ENCODE measurements at regions not wholly inside any gene's neighbourhood (a gene's known extent, or its start where the extent isn't known, plus 50 kb on each side); places are given as distances from the start of the nearest gene placed in this dataset.

DNA sequence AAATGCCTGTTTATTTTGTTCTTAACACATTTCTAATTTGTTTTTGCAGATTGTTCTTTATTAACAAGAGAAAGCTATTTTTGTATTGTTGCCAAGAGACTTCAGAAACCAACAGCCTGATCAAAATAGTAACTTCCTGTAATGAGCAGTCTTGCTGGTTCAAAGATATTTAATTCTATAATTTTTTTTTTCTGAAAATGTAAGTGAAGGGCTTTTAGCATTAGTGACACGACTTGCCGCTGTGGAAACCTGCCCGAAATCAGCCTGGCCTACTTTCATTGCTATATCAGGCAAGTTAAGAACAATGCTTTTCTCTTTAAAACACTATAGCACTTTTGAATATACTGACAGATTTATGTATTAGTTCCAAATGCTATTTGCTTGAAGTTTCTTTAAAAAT is 374.3 kb downstream of the EFNB2 start:
- no peak overlapping the region for H3K4me3 ChIP-seq
- DNase-seq: peak; percentile 14
- in situ Hi-C loops (cut with MboI): no loop called here
- no peaks in the 10 kb centered on the region for H3K9me2 ChIP-seq (ENCODE audit: insufficient read depth)
- H3K4me1 ChIP-seq (ENCODE audit: insufficient read depth): peaks cover 20% of the 10 kb centered on the region
- H3K79me2 ChIP-seq (ENCODE audit: insufficient read depth): no peaks in the 10 kb centered on the region
- no peak for TF ChIP-seq EZH2 (IDR thresholded peaks at IDR 0.05; ENCODE audit: insufficient read depth, poor library complexity, severe bottlenecking)
- TF ChIP-seq EZH2phosphoT487 (IDR thresholded peaks at IDR 0.05; ENCODE audit: insufficient read depth, low read depth): no peak
- no peaks in the 10 kb centered on the region for H4K20me1 ChIP-seq (ENCODE audit: insufficient read depth)
- H3K9ac ChIP-seq: no peak overlapping the region
- WGBS, 2 experiments (ENCODE audit: low coverage in 1 of 2, low lambda C conversion rate in 2 of 2, missing lambda C conversion rate in 2 of 2): 40 to 44% methylated on average over 3 of the region's 3 CpGs
- no peak overlapping the region for H3K4me2 ChIP-seq (ENCODE audit: unreplicated experiment)
- no peaks in the 10 kb centered on the region for H3K27me3 ChIP-seq (replicated peaks; ENCODE audit: insufficient read depth)
- H3F3A ChIP-seq (ENCODE audit: insufficient read depth): peaks cover 10% of the 10 kb centered on the region; the same call in 1 of the 2 replicates
- no peaks in the 10 kb centered on the region for H3K36me3 ChIP-seq (ENCODE audit: low read depth)
- no peak overlapping the region; the same call in 1 of the 2 replicates for H2AFZ ChIP-seq
- no peaks in the 10 kb centered on the region for H3K9me3 ChIP-seq (ENCODE audit: low read depth)
- H3K27ac ChIP-seq: no peak overlapping the region

DNA sequence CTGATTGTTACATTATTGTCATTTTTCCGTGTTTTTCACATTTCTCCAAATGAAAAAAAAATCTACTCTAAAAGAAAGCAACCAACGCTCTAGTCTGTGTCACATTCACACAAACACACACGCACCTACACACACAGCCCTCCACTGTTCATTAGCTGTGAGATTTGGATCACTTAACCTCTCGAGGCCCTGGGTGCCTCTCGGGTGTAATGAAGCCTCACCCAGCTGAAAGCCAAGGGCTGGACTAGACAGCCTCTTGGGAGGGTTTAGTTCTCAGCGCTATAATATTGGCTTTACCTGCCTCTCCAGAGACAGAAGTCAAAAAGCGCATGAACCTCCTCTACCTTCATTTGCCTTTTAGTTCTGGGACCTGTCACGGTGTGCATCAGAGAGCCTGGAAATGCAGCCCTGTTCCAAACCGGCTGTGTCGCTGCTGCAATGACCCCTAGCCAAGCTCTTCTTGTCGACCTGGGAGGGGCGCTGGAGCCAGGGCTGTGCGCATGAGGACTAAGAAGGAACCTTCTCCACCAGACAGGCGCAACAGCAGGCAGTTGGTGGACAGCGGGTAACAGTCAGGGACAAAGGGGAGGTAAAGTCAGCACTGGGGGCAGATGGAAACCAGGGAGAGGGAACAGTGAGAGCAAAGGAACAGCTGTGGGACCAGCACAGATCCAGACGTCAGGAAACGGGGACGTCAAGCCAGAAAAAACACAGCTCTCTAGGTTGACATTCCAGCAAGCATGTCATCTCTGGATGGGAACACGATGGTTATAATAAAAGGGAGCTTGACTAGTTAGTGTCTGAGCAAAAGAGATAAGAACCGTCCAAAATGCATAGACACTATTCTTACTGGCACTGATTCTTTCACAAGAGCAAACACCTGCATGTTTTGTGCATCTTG is 375.9 kb downstream of the EFNB2 start:
- Histone ChIP-seq H3K9me3 (ENCODE audit: low read depth) (no peaks in the 10 kb centered on the region), H3K9ac (no peak overlapping the region), H3K4me2 (ENCODE audit: unreplicated experiment) (no peak overlapping the region), H3K9me2 (ENCODE audit: insufficient read depth) (no peaks in the 10 kb centered on the region), H3K79me2 (ENCODE audit: insufficient read depth) (no peaks in the 10 kb centered on the region), H3K27me3 (replicated peaks; ENCODE audit: insufficient read depth) (no peaks in the 10 kb centered on the region), H4K20me1 (ENCODE audit: insufficient read depth) (no peaks in the 10 kb centered on the region), H3K4me3 (no peak overlapping the region), H3K27ac (no peak overlapping the region), H3K4me1 (ENCODE audit: insufficient read depth) (peaks cover 33% of the 10 kb centered on the region), H3K36me3 (ENCODE audit: low read depth) (no peaks in the 10 kb centered on the region), H2AFZ (no peak overlapping the region), H3F3A (ENCODE audit: insufficient read depth) (peaks cover 20% of the 10 kb centered on the region)
- DNase-seq: no peak
- TF ChIP-seq EZH2 (IDR thresholded peaks at IDR 0.05; ENCODE audit: insufficient read depth, poor library complexity, severe bottlenecking) (no peak), EZH2phosphoT487 (IDR thresholded peaks at IDR 0.05; ENCODE audit: insufficient read depth, low read depth) (no peak)
- in situ Hi-C loops (cut with MboI): no loop called here
- 89 to 90% methylated on average over 20 of the region's 20 CpGs for WGBS, 2 experiments (ENCODE audit: low coverage in 1 of 2, low lambda C conversion rate in 2 of 2, missing lambda C conversion rate in 2 of 2)

- no peaks in the 10 kb centered on the region for H3K9me2 ChIP-seq (ENCODE audit: insufficient read depth)
- H2AFZ ChIP-seq: no peak overlapping the region
- H3K27me3 ChIP-seq (replicated peaks; ENCODE audit: insufficient read depth): no peaks in the 10 kb centered on the region
- TF ChIP-seq EZH2 (IDR thresholded peaks at IDR 0.05; ENCODE audit: insufficient read depth, poor library complexity, severe bottlenecking) (no peak), EZH2phosphoT487 (IDR thresholded peaks at IDR 0.05; ENCODE audit: insufficient read depth, low read depth) (no peak)
- H3K4me3 ChIP-seq: no peak overlapping the region
- H3K79me2 ChIP-seq (ENCODE audit: insufficient read depth): no peaks in the 10 kb centered on the region
- peak overlapping the region; percentile 40 for H3K4me2 ChIP-seq (ENCODE audit: unreplicated experiment)
- no peaks in the 10 kb centered on the region for H4K20me1 ChIP-seq (ENCODE audit: insufficient read depth)
- H3F3A ChIP-seq (ENCODE audit: insufficient read depth): peaks cover 21% of the 10 kb centered on the region
- in situ Hi-C loops (cut with MboI): no loop called here
- H3K4me1 ChIP-seq (ENCODE audit: insufficient read depth): peaks cover 41% of the 10 kb centered on the region
- peak overlapping the region; percentile 78 for H3K27ac ChIP-seq
- no peaks in the 10 kb centered on the region for H3K36me3 ChIP-seq (ENCODE audit: low read depth)
- DNase-seq: peak; percentile 96
- H3K9me3 ChIP-seq (ENCODE audit: low read depth): no peaks in the 10 kb centered on the region
- no peak overlapping the region for H3K9ac ChIP-seq
- WGBS, 2 experiments (ENCODE audit: low coverage in 1 of 2, low lambda C conversion rate in 2 of 2, missing lambda C conversion rate in 2 of 2): 14 to 18% methylated on average over 4 of the region's 4 CpGs
These were observed 379.0 kb downstream of the EFNB2 start for GRCh38 chr13:106156468-106156867.

- peak; percentile 73 for DNase-seq
- Histone ChIP-seq H3F3A (ENCODE audit: insufficient read depth) (peaks cover 32% of the 10 kb centered on the region), H3K4me1 (ENCODE audit: insufficient read depth) (peaks cover 42% of the 10 kb centered on the region), H3K27me3 (replicated peaks; ENCODE audit: insufficient read depth) (no peaks in the 10 kb centered on the region), H3K36me3 (ENCODE audit: low read depth) (no peaks in the 10 kb centered on the region), H3K9me3 (ENCODE audit: low read depth) (no peaks in the 10 kb centered on the region), H2AFZ (no peak overlapping the region), H3K4me2 (ENCODE audit: unreplicated experiment) (peak overlapping the region; percentile 40), H4K20me1 (ENCODE audit: insufficient read depth) (no peaks in the 10 kb centered on the region), H3K27ac (peak overlapping the region; percentile 58), H3K9ac (no peak overlapping the region), H3K4me3 (no peak overlapping the region), H3K79me2 (ENCODE audit: insufficient read depth) (no peaks in the 10 kb centered on the region), H3K9me2 (ENCODE audit: insufficient read depth) (no peaks in the 10 kb centered on the region)
- TF ChIP-seq EZH2phosphoT487 (IDR thresholded peaks at IDR 0.05; ENCODE audit: insufficient read depth, low read depth): no peak
- 79 to 84% methylated on average over 6 of the region's 6 CpGs for WGBS, 2 experiments (ENCODE audit: low coverage in 1 of 2, low lambda C conversion rate in 2 of 2, missing lambda C conversion rate in 2 of 2)
- in situ Hi-C loops (cut with MboI): no loop called here
These were observed 380.1 kb downstream of the EFNB2 start for GRCh38 chr13:106155411-106155810.
